Epithelial cell of prostate (primary cell): ENCODE measurements at regions not wholly inside any gene's neighbourhood (a gene's known extent, or its start where the extent isn't known, plus 50 kb on each side); places are given as distances from the start of the nearest gene placed in this dataset.
A peak's percentile ranks its signal among the peaks of the same experiment; 100 is the strongest.

Source experiments
- DNase-seq: peaks from one replicate; pipeline ENCODE4 v3.0.0-alpha.2; 2011; ENCODE audit warnings: low read depth, low spot score
- H3K27ac ChIP-seq: fragments of 450-650 bp; 2 replicates; pipeline ENCODE4 v1.5.1; 2017; ENCODE audit warnings: mild to moderate bottlenecking

DNA sequence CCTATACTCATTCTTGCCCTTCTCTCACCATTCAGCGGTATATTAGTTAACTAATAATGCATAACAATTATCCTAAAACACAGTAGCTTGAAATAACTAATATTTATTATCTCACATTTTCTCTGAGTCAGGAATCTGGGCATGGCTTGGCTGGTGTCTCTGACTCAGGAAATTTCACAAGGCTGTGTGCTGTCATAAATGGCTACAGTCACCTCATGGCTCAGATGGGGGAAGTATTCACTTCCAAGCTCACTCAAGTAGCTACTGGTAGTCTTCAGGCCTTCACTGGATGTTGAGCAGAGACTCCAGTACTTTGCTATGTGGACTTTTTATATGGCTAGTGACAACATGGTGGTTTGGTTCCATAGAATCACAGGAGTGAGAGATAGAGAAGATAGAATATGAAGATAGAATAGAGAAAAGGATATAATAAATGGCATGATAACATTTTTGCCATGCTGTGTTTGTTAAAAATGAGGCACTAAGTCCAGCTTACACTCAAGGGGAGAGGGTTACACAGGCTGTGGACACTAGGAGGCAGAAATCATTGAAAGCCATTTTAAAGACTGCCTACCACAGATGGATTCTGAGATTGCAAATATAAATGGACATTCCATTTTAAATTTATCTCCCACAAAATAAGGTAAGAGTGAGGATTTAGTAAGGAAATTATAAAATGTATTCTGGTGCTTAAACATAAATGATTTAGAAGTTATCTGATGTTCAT lies 997.8 kb upstream of the CHORDC1 start:
- H3K27ac ChIP-seq, result peak overlapping the region; percentile 33

DNA sequence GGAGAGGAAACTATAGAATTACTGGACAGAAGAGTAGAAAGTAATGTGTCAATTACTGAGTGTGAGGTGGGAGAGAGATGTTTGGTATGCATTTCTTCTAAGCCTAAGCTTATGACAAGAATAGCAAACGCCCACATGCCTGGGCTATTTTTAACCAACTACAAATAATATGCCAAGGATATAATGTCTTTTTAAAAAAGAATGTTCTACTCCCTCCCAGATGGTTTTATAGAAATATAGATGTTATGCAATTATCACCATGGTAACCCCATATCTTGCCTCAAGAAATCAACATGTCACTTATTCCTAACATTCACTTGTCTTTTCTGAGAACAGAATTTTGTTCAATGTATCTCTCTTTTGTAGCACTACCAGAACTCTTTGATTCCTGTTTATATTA lies 996.7 kb upstream of the CHORDC1 start:
- DNase-seq, result no peak
- no peak overlapping the region for H3K27ac ChIP-seq

More for the DNA sequence above, 997.8 kb upstream of the CHORDC1 start:
- peak; percentile 60 for DNase-seq

DNA sequence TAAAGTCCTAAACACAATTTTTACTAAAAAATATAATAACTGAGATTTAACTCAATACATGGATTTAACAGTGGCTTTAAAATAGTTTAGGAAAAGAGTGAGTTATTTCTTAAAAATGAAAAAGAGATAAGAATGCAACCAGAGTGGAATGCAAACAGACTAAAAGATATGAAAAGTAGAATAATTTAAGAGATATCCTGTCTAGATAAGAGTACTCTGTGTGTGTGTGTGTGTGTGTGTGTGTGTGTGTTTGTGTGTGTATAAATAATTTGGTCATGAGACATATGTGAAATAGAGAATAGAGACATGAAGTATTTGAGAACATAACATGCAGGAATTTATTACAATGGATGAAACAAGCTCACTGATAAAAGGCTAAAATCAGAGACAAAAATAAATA lies 986.9 kb upstream of the CHORDC1 start:
- DNase-seq, result no peak

DNA sequence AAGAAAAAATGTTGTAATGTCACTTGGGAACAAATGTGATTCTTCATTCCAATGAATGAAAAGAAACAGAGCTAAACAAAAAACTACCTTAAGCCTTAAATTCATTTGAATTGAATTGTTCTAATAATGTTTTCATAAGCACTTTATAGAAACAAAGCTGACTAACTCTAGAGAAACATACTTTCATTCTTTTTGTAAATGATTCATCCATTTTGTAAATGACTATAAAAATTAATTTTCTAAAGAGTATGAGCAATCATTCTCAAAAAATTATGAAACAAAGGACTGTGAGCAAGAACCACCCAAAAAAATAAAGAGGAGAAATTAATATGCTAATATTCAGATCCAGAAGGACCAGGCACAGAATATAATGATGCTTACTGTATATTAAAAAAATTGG lies 986.5 kb upstream of the CHORDC1 start:
- H3K27ac ChIP-seq, result no peak overlapping the region
- no peak for DNase-seq

More for the DNA sequence above, 986.9 kb upstream of the CHORDC1 start:
- H3K27ac ChIP-seq, result no peak overlapping the region

DNA sequence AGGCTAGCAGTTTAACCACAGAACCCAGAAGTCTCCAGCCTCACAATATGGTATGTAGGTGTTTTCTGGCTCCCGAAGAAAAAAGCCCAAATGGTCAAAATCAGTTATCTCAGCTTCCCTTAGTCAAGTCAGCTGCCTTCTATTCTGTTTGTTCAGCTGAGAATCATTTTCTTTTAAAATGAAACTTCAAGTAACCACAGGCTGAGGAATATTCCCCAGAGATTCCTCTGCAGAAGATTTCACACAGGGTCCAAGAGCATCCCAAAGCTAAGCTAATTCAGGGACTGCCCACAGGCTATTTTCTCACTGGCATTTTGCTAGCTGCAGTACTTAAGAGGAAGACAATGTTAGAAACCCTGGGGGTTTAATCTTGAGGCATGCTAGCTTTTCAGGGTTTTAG lies 977.0 kb upstream of the CHORDC1 start:
- no peak for DNase-seq
- H3K27ac ChIP-seq, result no peak overlapping the region

DNA sequence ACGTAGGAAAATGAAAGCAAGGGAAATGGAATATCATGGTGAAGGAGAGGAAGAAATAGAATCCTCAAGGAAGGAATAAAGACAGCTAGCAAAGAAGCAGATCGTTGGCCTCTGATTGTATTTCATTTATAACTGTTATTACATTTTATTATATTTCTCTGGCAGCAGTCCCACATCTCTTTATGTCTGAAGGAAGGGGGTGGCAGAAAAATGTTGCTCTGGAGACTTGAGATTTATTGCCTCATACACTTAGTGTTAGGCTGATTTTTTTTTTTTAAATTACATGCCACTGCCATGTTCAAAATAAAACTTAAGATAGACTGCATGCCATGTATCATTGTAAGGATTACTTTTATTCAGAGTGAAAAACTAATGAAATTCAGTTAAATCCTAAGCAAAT lies 971.7 kb upstream of the CHORDC1 start:
- DNase-seq, result no peak
- H3K27ac ChIP-seq, result no peak overlapping the region

DNA sequence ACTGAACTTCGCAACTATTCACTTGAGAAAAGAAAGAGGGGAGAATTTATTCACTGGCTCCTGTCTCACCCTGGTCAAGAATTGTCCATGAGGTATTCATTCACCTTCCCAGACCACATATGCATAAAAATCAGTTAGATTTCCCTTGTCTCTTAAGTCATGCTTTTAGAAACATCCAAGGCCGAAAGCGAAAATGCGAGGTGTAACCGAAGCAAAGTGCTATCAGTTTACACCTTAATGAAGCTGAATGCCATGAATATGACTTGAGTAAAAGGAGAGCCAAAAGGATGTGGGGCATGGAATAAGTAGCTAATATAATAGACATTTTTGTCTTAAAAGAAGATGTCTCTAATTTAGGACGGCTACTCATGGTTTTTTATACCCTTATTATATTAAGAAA lies 965.6 kb upstream of the CHORDC1 start:
- DNase-seq, result no peak

DNA sequence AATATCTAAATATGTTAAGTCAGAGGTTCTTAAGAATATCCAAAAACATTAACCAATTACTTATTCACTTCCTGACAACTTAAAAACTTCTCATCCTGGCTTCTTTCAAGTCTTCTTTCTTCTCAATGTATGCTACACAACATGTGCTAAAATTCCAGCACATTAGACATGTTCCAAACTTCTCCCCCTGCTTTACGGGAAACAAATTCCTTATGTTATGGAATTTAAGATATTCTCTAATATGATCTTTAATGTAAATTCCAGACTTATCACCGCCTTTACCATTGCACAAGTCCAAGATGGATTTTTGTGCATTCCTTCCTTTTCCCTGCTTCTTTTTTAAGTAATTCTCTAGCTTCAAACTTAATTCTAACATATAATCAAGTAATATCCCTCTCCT lies 964.5 kb upstream of the CHORDC1 start:
- no peak overlapping the region for H3K27ac ChIP-seq
- DNase-seq, result no peak

More for the DNA sequence above, 965.6 kb upstream of the CHORDC1 start:
- H3K27ac ChIP-seq, result no peak overlapping the region

DNA sequence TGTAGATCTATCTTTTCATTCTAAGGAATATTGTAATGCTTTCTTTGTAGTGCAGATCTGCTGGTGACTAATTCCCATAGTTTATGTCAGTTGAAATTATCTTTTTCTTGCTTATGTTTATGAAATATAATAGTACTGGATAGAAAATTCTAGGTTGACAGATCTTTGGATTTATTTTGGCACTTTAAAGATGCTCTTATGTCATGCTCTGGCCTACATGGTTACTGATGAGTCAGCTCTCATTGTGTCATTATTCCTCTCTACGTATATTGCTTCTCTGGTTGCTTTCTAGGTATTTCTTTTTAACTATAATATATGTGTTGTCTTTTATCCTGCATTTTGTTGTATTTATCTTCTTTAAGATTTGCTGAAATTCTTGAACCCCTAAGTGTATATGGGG lies 955.5 kb upstream of the CHORDC1 start:
- DNase-seq, result no peak
- H3K27ac ChIP-seq, result no peak overlapping the region

DNA sequence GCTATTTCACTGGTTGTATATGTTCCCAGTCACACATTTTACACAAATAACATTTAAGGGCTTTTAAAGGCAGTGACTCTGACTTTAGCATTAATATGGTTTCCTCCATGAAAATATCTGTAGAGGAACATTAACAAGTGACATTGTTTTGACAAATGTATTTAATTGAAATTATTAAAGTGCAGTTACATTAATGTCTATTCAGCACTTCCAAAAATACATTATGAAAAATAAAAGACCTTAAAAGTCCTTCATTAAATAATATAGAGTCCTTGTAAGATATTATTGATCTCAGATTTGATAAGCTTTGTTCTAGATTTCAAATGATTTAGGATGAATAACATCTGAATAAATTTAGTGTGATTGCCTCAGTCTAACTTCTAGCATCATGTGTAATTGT lies 951.9 kb upstream of the CHORDC1 start:
- DNase-seq, result no peak

DNA sequence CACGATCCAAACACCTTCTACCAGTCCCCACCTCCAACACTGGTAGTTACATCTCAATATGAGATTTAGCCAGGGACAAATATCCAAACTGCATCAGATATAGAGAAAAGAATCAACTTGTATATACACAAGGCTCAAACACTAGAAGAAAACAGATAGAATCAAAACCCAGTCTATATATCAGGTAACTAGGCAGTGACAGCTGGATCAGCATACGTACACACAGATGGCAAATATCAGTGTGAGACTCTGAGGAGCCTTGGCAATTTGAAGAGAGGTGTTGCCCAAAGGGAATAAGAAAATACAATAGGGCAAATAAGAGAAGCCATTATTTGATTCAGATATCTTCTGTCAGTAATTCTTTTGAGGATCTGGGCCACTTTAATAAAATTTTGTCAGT lies 951.3 kb upstream of the CHORDC1 start:
- no peak overlapping the region for H3K27ac ChIP-seq
- no peak for DNase-seq

More for the DNA sequence above, 951.9 kb upstream of the CHORDC1 start:
- no peak overlapping the region for H3K27ac ChIP-seq

DNA sequence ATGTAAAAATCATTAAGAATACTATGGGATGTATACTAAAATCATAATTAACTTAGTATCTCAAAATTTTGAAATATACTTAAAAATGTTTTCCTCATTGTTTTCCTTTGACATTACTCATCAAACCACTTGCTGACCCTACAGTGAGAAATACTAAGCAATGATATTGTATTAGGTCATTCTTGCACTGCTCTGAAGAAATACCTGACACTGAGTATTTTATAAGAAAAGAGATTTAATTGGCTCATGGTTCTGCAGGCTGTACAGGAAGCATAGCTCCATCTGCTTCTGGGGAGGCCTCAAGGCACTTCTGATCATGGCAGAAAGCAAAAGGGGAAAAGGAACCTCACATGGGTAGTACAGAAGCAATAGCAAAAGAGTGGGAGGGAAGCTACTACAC lies 950.9 kb upstream of the CHORDC1 start:
- H3K27ac ChIP-seq, result no peak overlapping the region
- no peak for DNase-seq

DNA sequence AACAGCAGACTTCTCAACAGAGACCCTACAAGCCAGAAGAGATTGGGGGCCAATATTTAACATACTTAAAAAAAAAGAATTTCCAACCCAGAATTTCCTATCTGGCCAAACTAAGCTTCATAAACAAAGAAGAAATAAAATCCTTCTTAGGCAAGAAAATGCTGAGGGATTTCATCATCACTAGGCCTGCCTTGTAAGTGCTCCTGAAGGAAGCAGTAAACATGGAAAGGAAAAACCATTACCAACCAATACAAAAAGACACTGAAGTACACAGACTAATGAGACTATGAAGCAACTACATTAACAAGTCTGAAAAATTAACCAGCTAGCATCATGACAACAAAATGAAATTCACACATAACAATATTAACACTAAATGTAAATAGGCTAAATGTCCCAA lies 947.9 kb upstream of the CHORDC1 start:
- no peak overlapping the region for H3K27ac ChIP-seq
- DNase-seq, result no peak

DNA sequence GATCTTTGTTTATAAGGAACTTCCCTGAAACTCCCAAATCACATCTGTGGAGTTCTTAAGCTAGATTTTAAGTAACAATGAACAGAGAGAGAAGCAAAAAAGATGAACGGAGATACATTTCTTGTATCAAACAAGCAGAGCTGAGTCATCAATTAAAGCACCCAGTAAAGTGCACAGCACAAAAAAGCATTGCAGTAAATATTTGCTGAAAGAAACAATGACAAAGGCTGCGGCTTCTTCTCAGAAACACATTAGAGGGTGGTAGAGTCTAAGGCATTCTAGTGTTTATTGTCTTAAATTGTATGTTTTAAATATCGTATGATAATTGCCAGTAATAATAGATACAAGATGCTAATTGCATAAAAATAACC lies 941.6 kb upstream of the CHORDC1 start:
- no peak for DNase-seq
- H3K27ac ChIP-seq, result no peak overlapping the region

DNA sequence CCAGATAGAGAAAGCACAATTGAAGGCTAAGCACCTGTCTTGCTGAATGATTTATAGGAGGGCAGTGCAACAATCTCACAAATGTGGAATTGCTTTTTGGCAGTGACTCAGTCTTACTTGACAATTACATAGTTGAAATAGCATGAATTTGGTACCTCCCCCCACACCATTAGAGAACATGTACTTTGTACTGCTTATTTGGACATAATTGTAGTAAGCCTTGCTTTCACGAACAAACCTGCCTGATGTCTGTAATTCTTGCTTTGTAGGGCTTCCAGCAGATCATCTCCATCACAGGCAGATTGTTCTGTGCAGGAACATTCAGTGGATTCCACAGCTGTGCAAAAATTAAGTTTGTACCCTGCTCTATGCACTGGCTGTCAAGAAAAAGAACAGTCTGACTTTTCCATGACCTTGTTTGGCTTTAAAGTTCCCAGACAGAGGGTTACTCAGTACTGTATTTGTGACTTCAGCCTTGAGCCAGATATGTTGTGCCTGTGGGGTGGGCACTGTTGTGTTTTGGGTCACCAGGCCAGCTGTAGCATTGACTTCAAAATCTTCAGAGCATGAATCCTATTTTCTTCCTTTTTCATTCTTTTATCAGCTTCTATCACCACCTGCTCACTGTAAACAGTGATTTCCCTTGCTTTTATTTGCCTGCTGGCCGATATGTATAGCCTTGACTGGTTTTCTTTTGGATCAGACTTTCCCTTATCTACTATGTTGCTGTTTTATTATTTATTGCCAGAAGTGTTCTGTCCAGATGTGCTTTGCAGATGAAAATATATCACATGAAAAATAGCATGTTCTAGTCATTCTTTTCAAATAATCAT lies 941.0 kb upstream of the CHORDC1 start:
- peak overlapping the region; percentile 31 for H3K27ac ChIP-seq

DNA sequence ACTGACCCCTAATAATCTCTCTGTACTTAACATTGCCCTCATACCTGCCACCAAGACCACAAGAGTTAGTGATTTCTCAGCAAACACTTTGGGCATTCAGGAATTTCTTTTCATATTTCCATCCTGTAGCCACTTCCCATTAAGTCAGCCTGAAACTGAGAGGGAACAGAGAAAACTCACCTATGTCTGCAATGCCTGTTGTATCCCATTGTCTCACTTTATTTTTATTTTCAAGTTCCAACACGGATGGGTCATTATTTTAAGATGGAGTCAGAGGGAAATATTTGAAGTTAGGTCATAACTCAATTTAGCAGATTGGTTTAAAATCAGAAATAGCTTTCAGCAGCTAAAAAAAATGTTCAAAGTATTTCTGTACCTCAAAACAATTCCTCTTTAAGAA lies 937.8 kb upstream of the CHORDC1 start:
- peak overlapping the region; percentile 8 for H3K27ac ChIP-seq
- no peak for DNase-seq

More for the DNA sequence above, 941.0 kb upstream of the CHORDC1 start:
- DNase-seq, result peak; percentile 39

DNA sequence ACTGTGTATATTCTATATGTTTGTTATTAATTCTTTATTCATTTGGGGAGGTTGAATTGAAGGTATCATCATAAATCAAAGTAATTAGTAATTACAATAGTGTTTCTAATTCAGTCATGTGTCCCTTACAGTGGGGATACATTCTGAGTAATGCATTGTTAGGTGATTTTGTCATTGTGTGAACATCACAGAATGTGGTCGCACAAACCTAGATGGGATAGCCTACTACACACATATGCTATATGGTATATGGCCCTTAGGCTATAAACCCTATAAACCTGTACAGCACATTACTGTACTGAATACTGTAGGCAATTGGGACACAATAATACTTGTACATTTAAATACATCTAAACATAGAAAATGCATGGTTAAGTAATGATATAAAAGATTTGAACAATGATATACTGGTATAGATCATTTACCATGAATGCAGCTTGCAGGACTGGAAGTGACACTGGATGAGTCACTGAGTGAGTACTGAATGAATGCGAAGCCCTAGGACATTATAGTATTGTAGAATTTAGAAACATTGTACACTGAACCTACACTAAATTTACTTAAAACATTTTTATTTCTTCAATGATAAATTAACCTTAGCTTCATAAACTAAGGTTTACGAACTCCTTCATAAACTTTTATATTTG lies 936.2 kb upstream of the CHORDC1 start:
- H3K27ac ChIP-seq, result peak overlapping the region; percentile 42
- DNase-seq, result no peak

DNA sequence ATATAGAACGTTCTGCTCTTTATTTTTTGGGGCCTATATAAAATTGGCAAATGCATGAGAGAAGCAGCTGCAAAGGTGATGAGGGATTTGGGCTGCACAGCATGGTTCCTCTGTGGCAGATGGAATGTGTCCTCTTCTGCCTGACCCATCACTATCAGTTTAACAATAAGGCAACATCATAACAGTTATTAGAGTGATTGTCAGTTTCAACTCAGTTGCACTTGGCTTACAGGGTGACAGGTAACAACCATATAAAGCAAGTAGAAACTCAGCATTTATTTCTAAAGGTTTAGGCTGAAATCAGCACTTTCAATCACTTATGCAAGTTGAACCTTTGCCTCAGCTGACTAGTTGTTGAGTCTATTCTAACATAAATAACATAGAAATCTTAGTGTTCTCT lies 935.4 kb upstream of the CHORDC1 start:
- no peak for DNase-seq
- peak overlapping the region; percentile 42 for H3K27ac ChIP-seq

DNA sequence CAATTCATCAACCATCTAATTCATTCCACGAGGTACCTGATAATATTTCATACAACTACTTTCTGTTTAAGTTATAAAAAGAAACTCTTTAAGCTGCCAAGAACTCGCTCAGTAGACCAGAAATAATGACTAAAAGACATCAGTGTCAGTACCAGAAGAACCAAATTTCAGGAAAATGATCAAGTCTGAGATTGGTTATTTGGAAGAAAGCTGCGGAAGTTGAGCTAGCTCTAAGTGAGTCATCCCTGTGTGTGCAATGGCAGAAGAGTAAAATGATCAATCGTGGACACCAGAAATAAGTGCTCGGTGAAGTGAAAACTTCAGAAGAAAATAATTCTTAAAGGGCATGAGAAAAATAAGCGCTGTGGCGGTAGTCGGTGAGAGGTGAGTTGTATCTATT lies 933.2 kb upstream of the CHORDC1 start:
- no peak overlapping the region for H3K27ac ChIP-seq
- DNase-seq, result no peak

DNA sequence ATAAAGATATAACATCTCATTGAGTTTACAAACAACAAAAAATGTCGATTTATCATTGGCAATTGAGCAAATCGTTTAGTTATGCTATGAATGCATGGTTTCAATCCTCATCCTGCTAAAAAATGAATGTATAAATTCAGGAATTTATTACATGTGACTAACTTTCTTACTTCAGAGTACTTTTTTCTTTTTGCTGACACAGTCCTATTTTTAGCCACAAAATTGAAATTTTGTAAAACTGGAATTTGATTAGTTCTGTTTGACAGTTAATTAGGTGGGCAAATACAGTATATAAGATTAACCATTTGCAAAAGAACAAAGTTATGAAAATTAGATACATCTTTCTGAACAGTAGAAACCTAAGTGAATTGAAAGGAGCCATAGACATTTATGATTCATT lies 925.0 kb upstream of the CHORDC1 start:
- no peak overlapping the region for H3K27ac ChIP-seq
- no peak for DNase-seq

DNA sequence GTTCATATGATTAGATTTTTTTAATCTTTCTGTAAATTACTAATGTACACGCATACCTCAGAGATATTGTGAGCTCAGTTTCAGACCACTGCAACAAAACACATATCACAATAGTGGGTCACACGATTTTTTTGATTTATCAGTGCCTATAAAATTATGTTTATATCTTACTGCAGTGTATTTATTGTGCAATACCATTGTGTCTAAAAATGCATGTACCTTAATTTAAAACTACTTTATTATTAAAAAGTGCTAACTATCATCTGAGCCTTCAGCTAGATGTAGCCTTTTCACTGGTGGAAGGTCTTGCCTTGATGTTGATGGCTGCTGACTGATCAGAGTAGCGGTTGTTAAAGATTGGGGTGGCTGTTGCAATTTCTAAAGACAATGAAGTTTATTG lies 918.8 kb upstream of the CHORDC1 start:
- no peak for DNase-seq
- H3K27ac ChIP-seq, result no peak overlapping the region
